HG03469 (cell line): ENCODE measurements at regions not wholly inside any gene's neighbourhood (a gene's known extent, or its start where the extent isn't known, plus 50 kb on each side); places are given as distances from the start of the nearest gene placed in this dataset.
A peak's percentile ranks its signal among the peaks of the same experiment; 100 is the strongest.
"Not testable (repeated sequence)": the region's sequence is repeated elsewhere in the genome, so short reads cannot be mapped to it uniquely, and the experiment has no call there.

Experiments used
- ATAC-seq: cut with Tn5 transposase; IDR thresholded peaks from one replicate; pipeline ENCODE4 v1.9.1; 2021; ENCODE audit warnings: mild to moderate bottlenecking, moderate library complexity, moderate number of reproducible peaks; ENCODE audit not compliant: unreplicated experiment

DNA sequence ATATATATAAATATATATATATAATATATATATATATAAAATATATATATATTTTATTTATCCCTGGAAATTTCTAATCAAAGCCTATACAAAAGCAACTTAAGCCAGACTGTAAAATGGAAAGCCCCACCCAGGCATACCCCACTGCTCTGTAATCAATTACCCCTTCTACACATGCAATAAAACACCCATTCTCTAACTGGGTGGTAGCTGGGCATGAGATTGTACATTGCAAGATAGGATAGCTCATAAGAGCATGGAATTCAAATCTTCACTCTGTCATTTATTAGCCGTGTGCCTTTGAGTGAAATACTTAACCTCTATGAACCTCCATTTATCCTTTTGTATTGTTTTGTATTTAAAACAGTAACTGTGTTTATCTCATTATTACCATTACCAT lies 405.3 kb upstream of the SLC30A5 start:
- no peak for ATAC-seq

DNA sequence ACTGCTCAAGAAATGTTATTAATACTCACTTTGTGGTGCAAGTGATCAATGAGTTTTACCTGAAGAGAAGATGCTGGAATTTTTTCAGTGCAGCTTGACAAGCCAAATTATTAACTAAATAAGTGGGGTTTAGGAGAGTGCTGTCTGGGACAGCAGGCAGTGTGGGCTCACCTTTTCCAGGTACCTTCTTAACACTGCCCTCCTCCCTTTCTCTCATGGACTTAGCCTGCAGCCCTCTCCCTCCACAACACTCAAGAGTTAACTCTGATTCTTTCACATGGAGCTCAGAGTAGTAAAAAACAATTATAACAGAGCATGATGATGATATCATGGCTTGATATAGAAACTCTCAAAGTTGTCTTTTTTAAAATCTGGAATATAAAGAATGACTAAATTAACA lies 404.8 kb upstream of the SLC30A5 start:
- ATAC-seq: no peak

DNA sequence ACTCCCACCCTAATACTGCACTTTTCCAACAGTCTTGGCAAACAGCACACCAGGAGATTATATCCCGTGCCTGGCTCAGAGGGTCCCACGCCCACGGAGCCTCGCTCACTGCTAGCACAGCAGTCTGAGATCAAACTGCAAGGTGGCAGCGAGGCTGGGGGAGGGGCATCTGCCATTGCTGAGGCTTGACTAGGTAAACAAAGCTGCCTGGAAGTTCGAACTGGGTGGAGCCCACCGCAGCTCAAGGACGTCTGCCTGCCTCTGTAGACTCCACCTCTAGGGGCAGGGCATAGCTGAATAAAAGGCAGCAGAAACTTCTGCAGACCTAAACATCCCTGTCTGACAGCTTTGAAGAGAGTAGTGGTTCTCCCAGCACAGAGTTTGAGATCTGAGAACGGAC lies 401.9 kb upstream of the SLC30A5 start:
- ATAC-seq: not testable (repeated sequence)

DNA sequence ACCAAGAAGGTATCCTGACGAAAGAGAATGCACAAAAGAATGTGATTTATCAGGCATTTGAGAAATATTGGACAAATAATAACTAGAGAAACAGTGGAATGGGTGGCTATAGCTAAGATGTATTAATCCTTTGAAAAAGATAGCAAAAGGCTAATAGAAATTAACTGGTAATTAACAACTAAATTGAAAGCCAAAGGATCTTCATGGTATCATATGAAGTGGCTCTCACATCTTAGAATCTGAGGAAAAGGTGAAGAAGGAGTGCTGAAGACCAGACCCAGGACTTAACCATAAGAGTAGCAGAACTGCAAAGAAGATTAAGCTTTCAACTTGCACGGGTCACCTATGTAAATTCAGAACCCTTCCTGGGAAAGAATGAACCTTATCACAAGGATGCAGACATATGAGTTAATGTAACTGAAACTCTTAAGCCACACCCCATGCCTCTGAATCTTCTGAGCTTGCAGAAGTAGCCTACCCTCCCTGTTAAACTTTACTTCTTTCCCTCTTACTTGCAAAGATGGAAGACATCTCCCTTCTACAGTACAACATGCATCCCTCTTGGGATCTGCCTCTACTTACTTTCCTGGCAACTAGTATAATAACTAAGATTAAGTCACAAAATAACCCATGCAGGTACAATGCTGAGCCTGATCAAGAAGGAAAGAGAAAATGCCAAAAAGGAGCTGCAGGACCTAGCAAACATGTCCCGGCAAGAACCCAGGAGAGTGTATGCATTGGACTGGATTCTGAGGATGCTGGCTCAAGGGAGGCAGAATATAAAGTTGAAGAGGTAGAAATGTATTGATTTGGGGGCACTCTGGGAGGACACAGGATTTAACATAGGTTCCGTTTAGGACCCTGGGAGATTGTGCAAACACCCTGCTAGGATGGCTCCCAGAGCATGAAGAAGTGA lies 395.5 kb upstream of the SLC30A5 start:
- ATAC-seq: no peak

DNA sequence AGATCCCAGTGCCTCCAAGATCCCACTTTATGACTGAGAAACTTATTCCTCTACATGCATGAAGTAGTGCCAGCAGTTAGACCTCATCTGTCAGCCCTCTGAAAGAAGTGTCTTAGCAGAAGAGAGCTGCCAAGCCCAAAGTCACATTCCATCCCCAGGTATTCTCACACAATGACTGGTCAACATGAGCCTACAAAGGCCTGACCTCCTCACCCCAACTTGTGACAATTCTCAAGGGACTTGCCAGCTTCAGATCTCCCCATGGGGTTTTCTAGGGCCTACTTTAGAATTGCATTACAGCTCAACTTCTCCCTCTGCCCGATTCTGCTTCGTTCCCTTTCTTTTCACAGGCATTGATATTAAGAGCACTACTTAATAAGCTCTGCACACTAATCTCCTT lies 393.8 kb upstream of the SLC30A5 start:
- no peak for ATAC-seq

DNA sequence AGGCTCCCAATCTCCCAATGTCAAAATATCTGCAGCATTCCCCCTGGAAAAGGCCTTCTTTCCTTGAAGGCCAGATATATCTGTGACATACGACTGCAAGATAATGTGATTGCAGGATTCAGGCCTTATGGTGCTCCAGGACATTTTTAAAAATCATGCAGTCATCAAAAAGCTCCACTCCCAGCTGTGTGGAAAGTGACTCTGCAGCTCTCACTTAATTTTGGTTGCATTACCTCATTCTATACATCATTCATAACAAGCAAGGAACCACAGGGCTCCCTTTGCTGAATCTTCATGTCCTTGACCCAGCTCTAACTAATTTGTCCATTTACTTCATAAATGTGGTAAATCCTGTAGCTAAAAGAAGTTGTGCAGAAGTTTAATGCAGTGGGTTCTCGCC lies 386.2 kb upstream of the SLC30A5 start:
- no peak for ATAC-seq

DNA sequence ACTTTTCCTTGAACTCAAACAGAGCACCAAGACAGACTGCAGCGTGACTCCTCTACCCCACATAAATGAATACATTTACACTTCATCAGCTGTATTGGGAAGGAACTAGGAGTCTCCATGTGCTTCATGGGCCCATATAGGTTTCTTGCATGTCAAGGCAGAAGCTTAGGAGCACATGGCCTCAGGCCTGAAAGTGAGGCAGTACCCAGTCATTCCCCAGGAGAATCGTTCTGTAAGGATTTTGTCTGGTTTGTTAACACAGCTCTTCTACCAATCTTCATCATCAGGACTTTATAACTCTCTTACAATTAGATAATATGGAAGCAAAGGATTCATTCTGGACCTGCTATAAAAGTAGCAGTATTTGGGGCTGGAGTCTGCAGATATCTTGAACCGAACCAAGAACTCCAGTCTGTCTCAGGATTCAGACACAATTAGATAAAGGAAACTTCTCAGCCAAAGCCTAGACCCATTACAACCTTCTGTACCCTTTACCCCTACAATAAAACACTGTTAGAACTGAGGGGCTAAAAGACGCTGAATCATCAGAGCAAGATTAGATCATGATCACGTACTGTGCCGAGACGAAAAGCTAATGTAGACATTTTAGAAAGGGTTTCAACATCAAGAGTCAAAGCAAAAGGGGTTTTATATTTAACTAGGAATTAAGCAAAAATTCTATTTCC lies 385.5 kb upstream of the SLC30A5 start:
- ATAC-seq: no peak

DNA sequence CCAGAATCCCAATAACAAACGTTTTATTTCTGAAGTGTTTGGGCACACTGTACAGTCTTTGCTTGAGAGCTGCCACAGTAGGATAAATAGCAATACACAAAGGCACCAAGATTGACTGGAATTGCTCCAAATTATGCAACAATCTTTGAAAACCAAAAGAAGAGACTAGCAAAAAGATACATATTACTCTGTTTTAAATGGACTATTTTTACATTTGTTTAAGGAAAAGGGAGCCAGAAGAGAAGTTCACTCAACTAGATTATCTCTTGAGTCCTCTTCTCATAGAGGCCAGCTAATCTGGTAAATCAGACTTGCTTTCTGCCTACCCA lies 385.0 kb upstream of the SLC30A5 start:
- no peak for ATAC-seq

DNA sequence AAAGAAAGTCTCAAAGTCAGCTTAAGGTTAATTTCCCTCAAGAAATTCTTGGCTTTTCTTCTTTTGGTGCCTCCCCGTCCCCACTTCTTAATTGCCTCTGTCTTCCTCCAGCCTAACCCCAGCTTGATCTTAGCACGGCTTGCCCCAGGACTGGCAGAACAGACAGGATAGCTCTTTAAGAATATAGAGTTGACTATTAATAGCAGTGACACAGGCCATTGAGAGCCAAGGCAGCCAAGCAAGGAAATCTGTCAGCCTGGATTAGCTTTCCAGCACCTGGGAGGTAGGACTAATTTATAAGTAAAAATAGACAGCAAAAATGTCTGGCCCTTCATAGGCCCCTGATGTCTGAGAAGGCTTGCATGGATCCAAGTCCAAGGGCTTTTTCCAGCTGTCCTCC lies 384.6 kb upstream of the SLC30A5 start:
- ATAC-seq: no peak

DNA sequence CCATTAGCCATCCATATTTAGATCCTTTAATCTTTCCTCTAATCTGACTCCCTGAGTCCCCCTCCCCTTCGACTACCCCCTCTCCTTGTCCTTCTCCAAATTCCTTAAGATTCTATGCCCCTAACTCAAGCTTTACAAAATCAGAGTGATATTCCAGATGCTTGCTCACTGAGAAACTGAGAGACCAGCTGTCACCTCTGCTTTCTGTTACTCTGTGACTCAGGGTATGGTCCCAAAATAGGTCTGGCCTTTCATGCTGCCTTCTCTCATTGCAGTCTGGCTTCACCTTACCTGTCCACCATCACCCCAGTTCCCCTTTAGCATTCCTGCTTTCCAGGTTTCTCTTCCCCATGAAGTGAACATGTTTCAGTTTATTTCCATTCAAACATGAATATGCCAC lies 383.3 kb upstream of the SLC30A5 start:
- ATAC-seq: no peak

DNA sequence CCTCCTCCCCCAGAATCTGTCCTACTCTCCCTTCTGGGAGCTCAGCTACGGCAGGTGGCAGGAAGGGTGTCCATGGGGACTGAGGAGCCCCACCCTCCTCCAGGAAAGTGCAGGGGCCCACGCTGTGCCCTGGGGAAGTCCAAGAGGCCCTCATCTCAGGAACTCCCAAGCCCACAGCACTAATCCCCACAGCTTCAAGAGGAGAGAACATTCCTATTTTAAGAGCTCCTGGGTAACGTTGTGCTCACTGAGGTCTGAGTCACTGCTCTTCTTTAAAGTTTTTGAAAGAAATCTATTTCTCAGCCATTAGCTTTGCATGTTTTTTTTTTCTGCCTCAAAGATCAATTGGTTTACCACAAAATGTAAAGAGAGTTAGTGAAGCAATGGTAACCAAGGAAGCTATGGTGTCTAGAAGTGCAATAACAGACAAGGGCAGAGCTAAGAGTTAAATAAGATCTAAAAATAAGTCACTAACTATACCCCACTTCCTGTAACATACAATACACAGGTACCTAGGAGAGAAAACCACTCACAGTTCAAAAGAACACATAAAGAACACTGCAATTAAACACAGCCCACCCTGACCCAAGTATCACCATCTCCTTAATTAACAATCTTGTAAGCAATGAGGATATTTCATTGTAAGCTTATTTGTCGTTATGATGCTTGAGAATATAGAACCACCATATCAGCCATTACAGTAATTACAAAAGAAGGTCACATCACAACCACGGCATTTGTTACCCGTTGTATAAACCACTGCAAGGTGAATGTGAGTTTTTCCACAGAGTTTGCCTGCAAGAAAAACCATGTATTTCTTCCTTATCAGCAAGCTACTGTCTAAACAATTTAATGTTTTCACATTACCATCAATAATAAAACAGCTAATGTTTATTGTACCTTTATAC lies 382.3 kb upstream of the SLC30A5 start:
- peak; percentile 96 for ATAC-seq

DNA sequence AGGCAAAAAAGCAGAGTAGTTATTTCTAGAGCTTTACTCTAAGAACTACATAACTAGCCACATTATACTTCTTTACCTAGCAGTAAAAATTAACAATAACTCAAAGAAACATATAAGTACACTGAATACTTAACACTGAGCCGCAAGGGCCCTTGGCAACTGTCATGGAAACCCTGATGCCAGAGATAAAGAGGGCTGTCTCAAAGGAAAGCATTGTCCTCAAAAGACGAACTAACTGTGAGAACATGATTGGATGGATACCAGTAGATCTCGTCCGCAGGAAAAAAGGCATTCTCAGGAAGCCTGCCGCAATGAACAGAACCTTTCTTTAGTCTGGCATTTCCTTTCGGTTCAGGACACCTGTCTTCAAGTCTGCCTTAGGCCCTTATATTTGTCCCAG lies 379.0 kb upstream of the SLC30A5 start:
- ATAC-seq: no peak

DNA sequence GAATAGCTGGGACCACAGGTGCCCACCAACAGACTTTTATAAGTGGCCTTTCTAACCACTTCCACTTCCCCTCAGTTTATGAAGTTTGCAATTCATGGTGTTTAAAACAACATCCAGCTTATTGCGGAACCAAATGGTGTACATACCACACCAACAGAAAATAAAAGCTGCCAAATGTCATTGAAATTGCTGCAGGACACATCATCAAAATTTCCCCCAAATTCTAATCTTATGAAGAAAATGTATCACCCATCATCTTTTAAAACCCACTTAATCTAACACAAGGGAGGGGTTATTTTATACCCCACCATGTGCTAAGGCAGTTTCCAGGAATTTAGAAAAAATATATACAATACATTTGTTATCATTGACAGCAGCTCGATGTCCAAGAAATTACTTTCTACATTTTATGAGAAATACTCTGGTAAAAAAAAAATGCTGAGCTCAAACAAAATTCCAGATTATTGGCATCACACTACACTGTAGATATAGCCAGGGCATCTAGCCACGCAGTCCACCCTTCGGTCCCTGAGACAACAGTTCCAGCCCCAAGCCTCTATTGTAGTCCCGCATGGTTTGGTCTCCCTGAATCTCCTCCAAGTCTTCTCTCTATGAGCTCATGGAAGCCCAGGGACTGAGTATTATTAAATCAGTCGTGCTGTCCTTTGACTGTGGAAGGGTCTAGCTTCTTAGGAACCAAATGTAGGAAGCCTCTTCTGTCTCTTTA lies 372.8 kb upstream of the SLC30A5 start:
- no peak for ATAC-seq

DNA sequence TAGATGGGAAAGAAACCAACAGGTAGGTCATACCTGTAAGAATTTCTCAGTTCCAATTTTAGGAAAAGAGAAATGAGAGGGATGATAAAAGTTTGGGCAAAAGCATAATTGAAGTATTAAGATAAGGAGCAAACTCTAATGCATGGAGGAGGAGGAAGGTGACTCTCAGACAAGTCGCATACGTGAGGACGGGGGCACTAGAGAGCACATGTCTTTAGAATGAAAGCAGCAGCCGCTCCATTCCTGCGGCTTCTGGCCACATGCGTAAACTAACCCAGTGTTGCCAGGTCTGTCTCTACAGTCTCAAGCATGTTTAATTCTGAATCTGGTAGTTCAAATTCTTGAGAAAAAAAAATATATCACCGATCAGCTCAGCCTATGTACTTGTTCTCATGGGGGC lies 371.5 kb upstream of the SLC30A5 start:
- no peak for ATAC-seq

DNA sequence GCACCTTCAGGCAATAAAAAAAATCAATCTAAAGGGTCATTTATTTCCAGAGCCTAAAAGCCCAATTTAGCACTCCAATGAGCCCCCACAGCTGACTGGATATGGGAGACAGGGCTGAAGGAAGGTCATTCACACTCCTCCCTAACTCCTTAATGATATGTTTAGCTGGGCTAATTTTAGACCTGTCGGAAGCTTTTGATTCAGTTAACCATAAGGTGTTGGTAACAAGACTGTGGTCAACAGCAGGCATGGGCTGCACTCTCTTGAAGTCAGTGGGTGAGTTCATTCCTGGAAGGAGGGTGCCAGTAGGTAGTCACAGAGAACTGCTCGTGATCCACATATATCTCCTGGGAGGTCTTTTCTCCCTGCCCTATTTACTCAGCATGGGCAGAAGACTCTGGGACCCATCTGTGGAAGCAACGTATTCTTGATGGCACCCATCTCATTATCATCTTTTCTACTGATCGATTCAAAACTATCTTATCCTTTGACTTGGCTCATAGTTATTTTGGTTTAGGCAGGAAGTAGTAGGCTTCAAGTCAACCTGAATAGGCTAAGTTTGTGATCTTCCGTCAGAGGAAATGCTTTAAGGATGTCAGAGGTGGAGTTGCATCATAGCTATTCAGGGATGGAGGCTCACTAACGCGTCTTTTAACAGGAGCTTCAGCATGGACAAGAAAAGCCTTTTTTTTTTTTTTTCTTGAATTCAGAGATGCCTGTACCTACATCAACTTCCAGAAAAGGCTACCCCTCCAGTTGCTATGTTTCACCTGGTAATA lies 367.7 kb upstream of the SLC30A5 start:
- ATAC-seq: no peak

DNA sequence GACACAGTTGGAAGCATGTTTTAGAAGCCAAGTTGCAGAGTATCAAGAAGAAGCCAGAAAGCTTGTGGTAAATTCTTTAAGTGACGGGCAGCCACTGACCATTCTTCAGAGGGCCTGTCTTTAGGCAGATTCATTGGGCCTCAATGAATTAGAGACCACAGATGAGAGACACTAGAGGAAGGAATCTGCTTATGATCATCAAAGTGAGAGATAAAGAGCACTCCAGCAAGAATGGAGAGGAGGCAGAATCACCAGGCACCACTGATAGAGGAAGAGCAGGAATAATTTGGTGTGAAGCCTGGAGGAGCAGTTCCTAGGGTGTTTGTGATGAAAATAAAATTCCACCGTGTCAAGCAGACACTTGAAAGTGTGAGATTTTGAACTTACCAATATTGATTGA lies 365.9 kb upstream of the SLC30A5 start:
- ATAC-seq: no peak

DNA sequence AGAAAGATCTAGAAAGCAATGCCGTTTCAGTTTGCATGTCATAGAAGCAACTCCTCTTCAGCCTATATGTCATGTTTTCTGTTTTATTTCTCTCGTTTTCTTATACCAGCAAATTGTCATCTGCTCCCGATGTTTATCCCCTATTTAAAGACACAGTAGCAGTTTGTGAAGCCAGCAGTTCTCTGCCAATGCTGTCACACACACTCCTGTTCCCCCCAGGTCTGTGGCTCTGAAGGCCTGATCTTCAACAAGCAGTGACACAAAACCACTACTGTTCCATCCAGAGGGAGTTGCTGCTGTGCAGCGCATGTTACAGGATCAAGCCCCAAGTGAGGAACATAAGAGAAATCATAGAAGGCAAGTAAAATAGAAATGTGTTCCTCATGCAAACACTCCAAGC lies 364.1 kb upstream of the SLC30A5 start:
- ATAC-seq: no peak

DNA sequence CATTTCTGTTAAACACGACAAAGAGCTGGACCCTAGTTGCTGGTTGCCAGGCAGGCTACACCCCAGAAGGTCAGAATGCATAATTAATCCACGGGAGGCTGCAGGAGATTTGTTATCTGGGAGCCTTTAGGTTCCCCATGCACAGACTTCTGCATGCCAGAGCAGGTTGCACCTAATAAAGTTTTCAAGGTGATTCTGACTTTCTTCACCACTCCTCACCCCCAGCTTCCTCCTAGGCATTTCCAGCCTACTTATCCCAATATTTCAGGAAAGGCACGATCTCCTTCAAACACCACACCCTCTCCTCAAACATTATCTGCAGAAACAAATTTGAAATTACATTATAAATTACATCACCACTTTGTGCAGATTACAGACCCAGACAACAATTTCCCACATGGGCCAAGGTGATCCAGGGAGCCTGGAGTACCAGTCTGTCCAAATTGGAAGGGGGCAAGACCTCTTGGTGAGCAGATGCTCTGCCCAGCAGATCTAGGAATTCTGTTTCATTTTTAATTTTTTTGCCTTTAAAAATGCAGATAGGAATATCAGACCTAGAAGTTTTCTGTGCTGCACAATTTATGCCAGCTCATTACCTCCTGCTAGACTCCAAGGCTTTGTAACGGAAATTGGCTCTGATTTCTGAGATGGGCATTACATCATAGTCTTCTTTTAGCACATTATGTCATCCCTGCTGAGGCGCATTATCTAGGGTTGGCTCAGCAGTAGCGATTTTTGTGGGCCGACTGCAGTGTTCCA lies 363.4 kb upstream of the SLC30A5 start:
- no peak for ATAC-seq

DNA sequence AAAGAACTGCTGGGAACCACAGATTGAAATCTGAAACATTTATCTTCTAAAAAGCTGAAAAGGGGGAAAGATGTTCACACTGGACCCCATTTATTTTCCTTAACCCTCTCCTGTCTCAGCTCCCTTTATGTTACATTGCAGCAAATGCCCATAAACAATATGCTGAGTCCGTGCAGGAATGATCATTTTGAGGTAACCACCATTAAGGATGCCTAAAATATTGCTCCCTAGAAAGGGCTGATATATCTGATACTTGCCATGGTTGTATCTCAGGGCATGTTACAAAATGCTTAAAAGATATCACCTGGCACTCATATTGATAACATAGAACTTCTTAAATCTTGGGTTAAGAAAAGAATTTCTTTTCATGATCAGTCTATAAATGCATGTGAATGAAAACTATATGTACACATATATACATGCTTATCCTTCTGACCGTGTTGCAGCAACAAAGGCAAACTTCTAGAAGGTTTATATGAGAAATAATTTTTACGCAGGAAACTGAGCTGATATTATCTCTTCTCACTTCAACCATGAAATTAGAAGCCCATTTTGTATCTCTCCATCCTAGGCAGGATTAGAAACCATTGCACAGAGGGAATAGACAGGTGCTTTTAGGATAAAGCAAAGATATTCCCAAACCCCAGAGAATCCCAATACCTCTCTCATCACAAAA lies 362.7 kb upstream of the SLC30A5 start:
- ATAC-seq: no peak
